H1 (cell line): ENCODE measurements at regions not wholly inside any gene's neighbourhood (a gene's known extent, or its start where the extent isn't known, plus 50 kb on each side); places are given as distances from the start of the nearest gene placed in this dataset.

ENCODE experiments used
- CTCF ChIA-PET: fragments of 300-600 bp; sonication (Branson Sonifier 250); formaldehyde crosslinking; loops from one replicate; lab custom pipeline; 2021; ENCODE audit not compliant: partially characterized antibody; lab: Charles Lee
- POLR2A ChIA-PET: fragments of 300-600 bp; sonication (Branson Sonifier 250); formaldehyde crosslinking; loops from one replicate; lab custom pipeline; 2021; ENCODE audit warnings: inconsistent platforms; ENCODE audit not compliant: partially characterized antibody; lab: Charles Lee
- DNase-seq, 2 experiments: peaks; one replicate each; pipeline versions ENCODE4 v3.0.0 to v3.0.0-alpha.2; 2010 to 2022; ENCODE audit warnings: low spot score in 2 of 2, low read depth in 1 of 2, mixed read lengths in 1 of 2
- FAIRE-seq: peaks from 2 replicates; lab custom pipeline; 2011; peaks lifted over from hg19 to GRCh38; lab: Jason Lieb, UNC
- H2AFZ ChIP-seq: 2 replicates; pipeline ENCODE4 v1.8.1; 2012; ENCODE audit warnings: low read length, inconsistent platforms
- H2AK5ac ChIP-seq: 2 replicates; pipeline ENCODE4 v1.6.1; 2013; ENCODE audit warnings: low read depth, low read length
- H2BK120ac ChIP-seq: replicated peaks from 2 replicates; pipeline ENCODE3; 2013; ENCODE audit warnings: low read depth, low read length, inconsistent platforms
- H2BK12ac ChIP-seq: 2 replicates; pipeline ENCODE4 v1.6.1; 2013; ENCODE audit warnings: low read depth, low read length
- H2BK15ac ChIP-seq: 2 replicates; pipeline ENCODE4 v1.6.1; 2013; ENCODE audit warnings: low read length
- H2BK20ac ChIP-seq: 2 replicates; pipeline ENCODE4 v1.6.1; 2013; ENCODE audit warnings: low read length
- H2BK5ac ChIP-seq: 2 replicates; pipeline ENCODE4 v1.6.1; 2013; ENCODE audit warnings: low read depth, low read length
- H3K14ac ChIP-seq: 2 replicates; pipeline ENCODE4 v1.6.1; 2013; ENCODE audit warnings: inconsistent platforms; ENCODE audit not compliant: insufficient read length
- H3K18ac ChIP-seq: 2 replicates; pipeline ENCODE4 v1.6.1; 2013; ENCODE audit warnings: low read length; ENCODE audit errors: extremely low read depth
- H3K23ac ChIP-seq: 2 replicates; pipeline ENCODE4 v1.6.1; 2013; ENCODE audit warnings: inconsistent platforms; ENCODE audit not compliant: insufficient read length
- H3K23me2 ChIP-seq: 2 replicates; pipeline ENCODE4 v1.6.1; 2013; ENCODE audit warnings: low read depth, low read length
- H3K27ac ChIP-seq: 2 replicates; pipeline ENCODE4 v1.6.1; 2011; ENCODE audit warnings: low read depth, low read length, inconsistent platforms
- H3K27me3 ChIP-seq, 4 experiments: replicated peaks in 1 of 4; 1 replicate in 1 of 4; 2 replicates in 3 of 4; pipeline versions ENCODE4 v1.6.1 to v1.8.1; 2011 to 2013; ENCODE audit warnings: low read length in 3 of 4, mild to moderate bottlenecking in 3 of 4, inconsistent platforms in 2 of 4, mixed read lengths in 2 of 4, moderate library complexity in 1 of 4; ENCODE audit not compliant: control insufficient read depth in 3 of 4, insufficient read depth in 3 of 4; ENCODE audit errors: extremely low read depth in 1 of 4
- H3K36me3 ChIP-seq, 4 experiments: 2 replicates each; pipeline versions ENCODE4 v1.6.1 to v1.8.1; 2011 to 2013; ENCODE audit warnings: mild to moderate bottlenecking in 4 of 4, low read length in 3 of 4, moderate library complexity in 2 of 4, control low read depth in 1 of 4, inconsistent platforms in 1 of 4; ENCODE audit not compliant: insufficient read depth in 4 of 4, control insufficient read depth in 2 of 4
- H3K4ac ChIP-seq: replicated peaks from 2 replicates; pipeline ENCODE3; 2013; ENCODE audit warnings: low read length, low read depth, mixed read lengths, inconsistent platforms; ENCODE audit not compliant: insufficient read length
- H3K4me1 ChIP-seq, 4 experiments: replicated peaks in 1 of 4; 1 replicate in 1 of 4; 2 replicates in 3 of 4; pipeline versions ENCODE4 v1.6.1 to v1.8.1; 2011 to 2013; ENCODE audit warnings: low read length in 3 of 4, inconsistent platforms in 2 of 4, mixed read lengths in 1 of 4; ENCODE audit not compliant: insufficient read depth in 4 of 4, control insufficient read depth in 3 of 4
- H3K4me2 ChIP-seq, 2 experiments: 2 replicates each; pipeline versions ENCODE4 v1.6.1 to v1.8.1; 2011 to 2013; ENCODE audit warnings: low read depth in 2 of 2, low read length in 2 of 2, control low read depth in 1 of 2, inconsistent platforms in 1 of 2, mild to moderate bottlenecking in 1 of 2; ENCODE audit not compliant: insufficient read depth in 1 of 2
- H3K4me3 ChIP-seq, 4 experiments: fragments of 200-600, 300-600 bp in 1 of 4; sonication (generic), shearing (Covaris generic), sonication (Bioruptor Twin) in 1 of 4; 2 replicates each; pipeline versions ENCODE4 v1.5.1 to v1.8.1; 2011 to 2016; ENCODE audit warnings: low read length in 4 of 4, low read depth in 3 of 4, control low read depth in 2 of 4, inconsistent platforms in 2 of 4, mild to moderate bottlenecking in 2 of 4, mixed read lengths in 1 of 4, moderate library complexity in 1 of 4; ENCODE audit not compliant: insufficient read depth in 2 of 4; ENCODE audit errors: extremely low read depth in 1 of 4
- H3K56ac ChIP-seq: replicated peaks from 2 replicates; pipeline ENCODE3; 2013; ENCODE audit warnings: low read depth, mild to moderate bottlenecking, mixed read lengths, low read length, inconsistent platforms; ENCODE audit not compliant: insufficient read length
- H3K79me1 ChIP-seq: 2 replicates; pipeline ENCODE4 v1.6.1; 2013; ENCODE audit warnings: low read depth, low read length, control low read depth
- H3K79me2 ChIP-seq, 2 experiments: 2 replicates each; pipeline versions ENCODE4 v1.6.1 to v1.8.1; 2012 to 2013; ENCODE audit warnings: low read length in 2 of 2, mild to moderate bottlenecking in 2 of 2, inconsistent platforms in 1 of 2; ENCODE audit not compliant: insufficient read depth in 2 of 2, control insufficient read depth in 1 of 2
- H3K9ac ChIP-seq, 4 experiments: replicated peaks in 1 of 4; 1 replicate in 1 of 4; 2 replicates in 3 of 4; pipeline versions ENCODE4 v1.6.1 to v1.8.1; 2011 to 2013; ENCODE audit warnings: low read depth in 3 of 4, low read length in 3 of 4, control low read depth in 2 of 4, mild to moderate bottlenecking in 2 of 4, moderate library complexity in 2 of 4, inconsistent platforms in 1 of 4; ENCODE audit errors: extremely low read depth in 1 of 4
- H3K9me3 ChIP-seq, 2 experiments: 2 replicates each; pipeline versions ENCODE4 v1.6.1 to v1.8.1; 2012 to 2013; ENCODE audit warnings: mild to moderate bottlenecking in 2 of 2, moderate library complexity in 2 of 2, control low read depth in 1 of 2, inconsistent platforms in 1 of 2, low read depth in 1 of 2, low read length in 1 of 2, mixed read lengths in 1 of 2; ENCODE audit not compliant: insufficient read depth in 2 of 2
- H4K20me1 ChIP-seq, 2 experiments: replicated peaks in 1 of 2; 2 replicates each; pipeline versions ENCODE3 to v1.8.1; 2011 to 2013; ENCODE audit warnings: inconsistent platforms in 2 of 2, low read length in 2 of 2, mild to moderate bottlenecking in 1 of 2; ENCODE audit not compliant: insufficient read depth in 2 of 2, control insufficient read depth in 1 of 2
- H4K5ac ChIP-seq: 2 replicates; pipeline ENCODE4 v1.6.1; 2013; ENCODE audit warnings: low read length, low read depth, mixed read lengths, inconsistent platforms; ENCODE audit not compliant: insufficient read length
- H4K8ac ChIP-seq: 2 replicates; pipeline ENCODE4 v1.8.0; 2013; ENCODE audit warnings: mild to moderate bottlenecking, moderate library complexity, low read length, inconsistent platforms; ENCODE audit not compliant: insufficient read depth; ENCODE audit errors: extremely low read depth
- H4K91ac ChIP-seq: replicated peaks from 2 replicates; pipeline ENCODE3; 2013; ENCODE audit warnings: low read length, mixed read lengths, inconsistent platforms; ENCODE audit not compliant: insufficient read length
- KDM4A ChIP-seq: IDR thresholded peaks from one replicate; pipeline ENCODE4 v1.7.1; 2012; ENCODE audit warnings: low read depth, mild to moderate bottlenecking, moderate library complexity, low read length, inconsistent platforms; ENCODE audit not compliant: severe bottlenecking
- SIRT6 ChIP-seq: IDR thresholded peaks from one replicate; pipeline ENCODE4 v1.7.1; 2012; ENCODE audit warnings: low read length, inconsistent platforms
- WGBS, 2 experiments: shearing (Covaris generic) in 1 of 2; methylation state at CpG; one replicate each; pipeline versions ENCODE4 v1.1.6 to v1.1.7; 2013 to 2015; ENCODE audit warnings: low lambda C conversion rate in 2 of 2, mixed read lengths in 2 of 2, inconsistent platforms in 1 of 2, low coverage in 1 of 2, missing lambda C conversion rate in 1 of 2; ENCODE audit not compliant: insufficient replicate concordance in 2 of 2, insufficient coverage in 1 of 2, insufficient read length in 1 of 2; ENCODE audit errors: extremely low coverage in 1 of 2, missing lambda C conversion rate in 1 of 2; 5-methylcytosine and 5-hydroxymethylcytosine counted together

GRCh38 chr4:188439641-188440311 lies 300.5 kb downstream of the TRIML1 start:
- Histone ChIP-seq H3K79me1 (no peaks in the 10 kb centered on the region), H2BK12ac (peak overlapping the region; percentile 55; the same call in 1 of the 2 replicates), H4K8ac (no peak overlapping the region), H2AK5ac (no peak overlapping the region), H4K91ac (no peak overlapping the region), H2BK15ac (peak overlapping the region; percentile 90; the same call in 1 of the 2 replicates), H3K56ac (no peak overlapping the region), H3K9me3 (no peaks in the 10 kb centered on the region), H2BK20ac (no peak overlapping the region; the same call in 1 of the 2 replicates), H2BK5ac (no peak overlapping the region), H3K23ac (no peak overlapping the region), H3K9ac (no peak overlapping the region), H2BK120ac (no peak overlapping the region), H3K14ac (no peak overlapping the region), H3K27ac (no peak overlapping the region), H3K4me2 (no peak overlapping the region), H3K36me3 (no peaks in the 10 kb centered on the region), H3K23me2 (no peaks in the 10 kb centered on the region), H3K4me1 (peaks cover 0 to 3% (median 2%) of the 10 kb centered on the region in 4 experiments; a peak in 4 of 7 replicates), H3K4ac (no peak overlapping the region), H3K18ac (peak overlapping the region; percentile 4; the same call in 1 of the 2 replicates), H4K20me1 (no peaks in the 10 kb centered on the region), H2AFZ (0 out of 2 replicates have a peak overlapping the region, but pooled peaks have one; percentile 76), H3K4me3 (no peak overlapping the region), H3K27me3 (no peaks in the 10 kb centered on the region), H4K5ac (no peak overlapping the region), H3K79me2 (no peaks in the 10 kb centered on the region)
- FAIRE-seq, result no peak
- no peak for DNase-seq
- CTCF ChIA-PET, result interaction anchor here (0.6 to 1.4 kb wide), 3 partner anchors 14 to 680 kb away, joined by 3 to 4 read pairs (median 4); no protein-coding TSS in a partner anchor
- POLR2A ChIA-PET, result no interaction called here
- 97% methylated on average over 6 of the region's 6 CpGs; no CpG with 5 or more reads in 1 of the 2 experiments for WGBS, 2 experiments
- TF ChIP-seq SIRT6 (no peak), KDM4A (no peak)
